MM.1S (cell line): ENCODE measurements at regions not wholly inside any gene's neighbourhood (a gene's known extent, or its start where the extent isn't known, plus 50 kb on each side); places are given as distances from the start of the nearest gene placed in this dataset.

Experiments used
- CTCF ChIP-seq: fragments of 300-600 bp; sonication (generic); IDR thresholded peaks from 2 replicates; pipeline ENCODE4 v1.5.1; 2016; ENCODE audit warnings: antibody characterized with exemption, low read length, mixed read lengths
- EZH2 ChIP-seq: fragments of 300-600 bp; sonication (generic); optimal IDR thresholded peaks from 2 replicates; pipeline ENCODE3; 2017; ENCODE audit warnings: low read depth, mild to moderate bottlenecking, antibody characterized with exemption, low read length, mixed read lengths
- EZH2phosphoT487 ChIP-seq: fragments of 300-600 bp; sonication (generic); IDR thresholded peaks from 2 replicates; pipeline ENCODE4 v1.6.1; 2018; ENCODE audit warnings: antibody characterized with exemption, low read length

- TF ChIP-seq CTCF (no peak), EZH2 (no peak), EZH2phosphoT487 (no peak)
Observed at GRCh38 chr10:91698258-91698657, 65.4 kb upstream of the PPP1R3C start.
